Pancreas (tissue), 10 donors: ENCODE measurements at regions not wholly inside any gene's neighbourhood (a gene's known extent, or its start where the extent isn't known, plus 50 kb on each side); places are given as distances from the start of the nearest gene placed in this dataset.

ENCODE experiments used
- ATAC-seq, 4 donors: fragments of 200-7000 bp; cut with Tn5 transposase; one replicate each; pipeline versions ENCODE4 v1.8.0 to v1.9.1; 2020; ENCODE audit warnings: mild to moderate bottlenecking in 4 of 4, moderate library complexity in 4 of 4
- DNase-seq, 6 donors: peaks; one replicate each; pipeline ENCODE4 v3.0.0-alpha.2; 2020
- FAIRE-seq: peaks from 2 replicates; lab custom pipeline; 2012; peaks lifted over from hg19 to GRCh38; lab: Jason Lieb, UNC
- H3K27ac ChIP-seq, 4 donors: fragments of 200-600 bp; sonication (generic); 1 replicate in 3 of 4; 2 replicates in 1 of 4; pipeline versions ENCODE4 v1.5.0 to v1.8.0; 2020
- H3K27me3 ChIP-seq, 4 donors: fragments of 200-600 bp; one replicate each; pipeline ENCODE4 v1.8.0; 2021
- H3K36me3 ChIP-seq, 3 donors: fragments of 200-600 bp; sonication (generic) in 1 of 3; one replicate each; pipeline versions ENCODE4 v1.5.0 to v1.8.0; 2020 to 2021
- H3K4me1 ChIP-seq, 3 donors: fragments of 200-600 bp; one replicate each; pipeline ENCODE4 v1.8.0; 2021
- H3K4me3 ChIP-seq, 4 donors: fragments of 200-600 bp; sonication (generic) in 2 of 4; one replicate each; pipeline versions ENCODE4 v1.5.0 to v1.8.0; 2020 to 2021
- H3K9me3 ChIP-seq, 4 donors: fragments of 200-600 bp; one replicate each; pipeline ENCODE4 v1.8.0; 2021
- WGBS, 2 donors: extraction: QIAGEN DNeasy Blood & Tissue Kit; methylation state at CpG; one replicate each; pipeline ENCODE4 v1.1.7; 2013; 5-methylcytosine and 5-hydroxymethylcytosine counted together
- intact Hi-C, 3 donors: fragments of 100-400 bp; cut with DNase I; formaldehyde crosslinking; loops; one replicate each; pipeline versions ENCODE4 v1.11.1 to v1.14.2; 2022
- TF ChIP-seq, protein P1 (sequence below), 4 donors: fragments of 200-600 bp; sonication (generic) in 3 of 4; IDR thresholded peaks; one replicate each; pipeline versions ENCODE4 v1.5.0 to v1.8.0; 2021; ENCODE audit warnings: antibody characterized with exemption in 4 of 4
- donor health status: healthy with polysubstance abuse.
- donor health status: DM: no; HTN: no; CAD: no; lungs with moderate emphysema.
- donor health status: DM: no; HTN: no; CAD: no.
- donor health status: control.
- donor health status: control.
- donor health status: Bipolar disorder and iron deficiency.
- donor health status: DM: yes; HTN: yes; CAD: no.
- donor health status: DM: no; HTN: no; CAD: no.
- donor health status: DM: no; HTN: no; CAD: no.
- donor health status: DM: yes; HTN: yes; CAD: no.

DNA sequence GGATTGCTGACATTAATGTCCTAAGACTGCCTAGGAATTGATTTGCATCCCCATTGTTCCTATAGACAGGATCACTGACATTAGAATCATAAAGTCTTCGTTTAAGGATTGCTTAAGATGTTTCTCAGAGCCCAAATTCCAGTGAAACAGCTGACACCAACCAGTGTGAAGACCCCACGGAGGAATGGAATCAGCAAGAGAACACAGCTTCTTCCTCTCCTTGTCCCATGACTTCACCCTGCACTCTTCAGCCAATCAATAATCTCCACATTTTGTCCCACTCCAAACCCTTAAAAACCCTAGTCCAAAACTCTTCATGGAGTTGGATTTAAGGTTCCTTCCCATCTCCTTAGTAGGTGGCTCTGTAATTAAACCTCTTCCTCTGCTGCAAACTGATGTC, 157.0 kb upstream of the NDUFV2 start:
- DNase-seq (no peak), FAIRE-seq (no peak), ATAC-seq (no peak)
- TF ChIP-seq, protein P1, sequence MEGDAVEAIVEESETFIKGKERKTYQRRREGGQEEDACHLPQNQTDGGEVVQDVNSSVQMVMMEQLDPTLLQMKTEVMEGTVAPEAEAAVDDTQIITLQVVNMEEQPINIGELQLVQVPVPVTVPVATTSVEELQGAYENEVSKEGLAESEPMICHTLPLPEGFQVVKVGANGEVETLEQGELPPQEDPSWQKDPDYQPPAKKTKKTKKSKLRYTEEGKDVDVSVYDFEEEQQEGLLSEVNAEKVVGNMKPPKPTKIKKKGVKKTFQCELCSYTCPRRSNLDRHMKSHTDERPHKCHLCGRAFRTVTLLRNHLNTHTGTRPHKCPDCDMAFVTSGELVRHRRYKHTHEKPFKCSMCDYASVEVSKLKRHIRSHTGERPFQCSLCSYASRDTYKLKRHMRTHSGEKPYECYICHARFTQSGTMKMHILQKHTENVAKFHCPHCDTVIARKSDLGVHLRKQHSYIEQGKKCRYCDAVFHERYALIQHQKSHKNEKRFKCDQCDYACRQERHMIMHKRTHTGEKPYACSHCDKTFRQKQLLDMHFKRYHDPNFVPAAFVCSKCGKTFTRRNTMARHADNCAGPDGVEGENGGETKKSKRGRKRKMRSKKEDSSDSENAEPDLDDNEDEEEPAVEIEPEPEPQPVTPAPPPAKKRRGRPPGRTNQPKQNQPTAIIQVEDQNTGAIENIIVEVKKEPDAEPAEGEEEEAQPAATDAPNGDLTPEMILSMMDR (IDR thresholded peaks at IDR 0.05): no peak
- H3K27ac ChIP-seq: no peak overlapping the region
- no peaks in the 10 kb centered on the region for H3K9me3 ChIP-seq
- intact Hi-C loops: no loop called here
- H3K36me3 ChIP-seq: no peaks in the 10 kb centered on the region
- H3K27me3 ChIP-seq: no peaks in the 10 kb centered on the region
- WGBS, 2 donors: 36% methylated on average over 2 of the region's 2 CpGs
- no peak overlapping the region for H3K4me3 ChIP-seq
- H3K4me1 ChIP-seq: no peaks in the 10 kb centered on the region

DNA sequence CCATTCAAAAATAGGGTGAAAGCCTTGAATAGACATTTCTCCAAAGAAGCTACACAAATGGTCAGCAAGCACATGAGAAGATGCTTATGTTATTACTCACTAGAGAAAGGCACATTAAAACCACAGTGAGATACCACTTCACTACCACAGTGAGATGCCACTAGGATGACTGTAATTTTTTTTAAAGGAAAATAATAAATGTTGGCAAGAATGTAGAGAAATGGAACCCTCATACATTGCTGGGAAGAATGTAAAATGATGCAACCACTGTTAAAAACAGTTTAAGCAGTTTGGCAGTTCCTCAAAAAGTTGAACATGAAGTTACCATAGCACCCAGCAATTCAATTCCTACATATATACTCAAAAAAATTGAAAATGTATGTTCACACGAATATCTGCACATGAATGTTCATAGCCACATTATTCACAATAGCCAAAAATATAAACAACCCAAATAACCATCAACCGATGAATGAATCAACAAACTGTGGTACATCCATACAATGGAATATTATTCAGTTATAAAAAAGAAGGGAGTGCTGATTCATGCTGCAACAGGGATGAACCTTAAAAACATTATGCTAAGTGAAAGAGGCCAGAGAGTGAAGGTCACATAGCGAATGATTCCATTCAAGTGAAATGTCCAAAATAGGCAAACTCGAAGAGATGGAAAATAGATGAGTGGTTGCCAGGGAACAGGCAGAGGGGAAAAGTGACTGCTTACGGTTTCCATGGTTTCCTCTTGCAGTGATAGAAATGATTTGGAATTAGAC, 156.2 kb upstream of the NDUFV2 start:
- DNase-seq (no peak), FAIRE-seq (no peak), ATAC-seq (no peak)
- Histone ChIP-seq H3K4me3 (no peak overlapping the region), H3K36me3 (no peaks in the 10 kb centered on the region), H3K9me3 (no peaks in the 10 kb centered on the region), H3K27ac (no peak overlapping the region), H3K27me3 (no peaks in the 10 kb centered on the region), H3K4me1 (no peaks in the 10 kb centered on the region)
- intact Hi-C loops: no loop called here
- WGBS, 2 donors: 73 to 93% methylated on average over 5 of the region's 5 CpGs
- TF ChIP-seq, protein P1 (IDR thresholded peaks at IDR 0.05): no peak

DNA sequence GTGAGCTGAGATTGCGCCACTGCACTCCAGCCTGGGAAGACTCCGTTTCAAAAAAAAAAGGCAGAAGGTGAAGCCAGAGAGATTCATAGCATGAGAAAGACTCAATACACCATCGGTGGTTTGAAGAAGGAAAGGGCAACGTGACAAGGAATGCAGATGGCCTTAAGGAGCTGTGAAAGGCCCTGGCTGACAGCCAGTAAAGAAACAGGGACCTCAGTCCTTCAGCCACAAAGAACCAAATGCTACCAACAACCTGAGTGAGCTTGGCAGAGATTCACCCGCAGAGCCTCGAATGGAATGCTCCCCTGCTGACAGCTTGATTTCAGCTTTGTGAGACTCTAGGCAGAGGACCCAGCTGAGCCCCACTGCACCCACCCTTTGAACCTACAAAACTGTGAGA, 154.9 kb upstream of the NDUFV2 start:
- TF ChIP-seq, protein P1 (IDR thresholded peaks at IDR 0.05): no peak
- no peaks in the 10 kb centered on the region for H3K27me3 ChIP-seq
- no peak for FAIRE-seq
- H3K36me3 ChIP-seq: no peaks in the 10 kb centered on the region
- no peak overlapping the region for H3K4me3 ChIP-seq
- 62 to 65% methylated on average over 6 of the region's 6 CpGs for WGBS, 2 donors
- no peaks in the 10 kb centered on the region for H3K4me1 ChIP-seq
- DNase-seq: no peak
- no peak for ATAC-seq
- H3K27ac ChIP-seq: no peak overlapping the region
- intact Hi-C loops: no loop called here
- H3K9me3 ChIP-seq: no peaks in the 10 kb centered on the region

DNA sequence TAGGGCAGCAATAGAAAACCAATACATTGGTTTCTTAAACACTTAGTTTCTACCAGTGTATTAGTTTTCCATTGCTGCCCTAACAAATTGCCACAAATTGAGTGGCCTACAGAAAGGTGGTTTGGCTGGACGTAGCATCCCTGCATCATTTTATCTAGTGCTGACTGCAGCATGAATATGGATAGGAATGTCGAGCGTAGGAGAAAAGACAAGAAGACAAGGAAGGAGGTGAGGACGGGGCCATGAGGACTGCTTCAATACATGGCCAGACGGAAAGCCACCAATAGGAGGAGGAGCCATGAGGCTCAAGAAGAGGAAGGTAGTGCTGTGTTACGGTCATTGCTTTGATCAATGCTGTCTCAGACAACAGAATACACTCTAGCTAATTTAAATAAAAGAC, 154.5 kb upstream of the NDUFV2 start:
- H3K4me3 ChIP-seq: no peak overlapping the region
- DNase-seq (no peak), FAIRE-seq (no peak), ATAC-seq (no peak)
- no peak overlapping the region for H3K27ac ChIP-seq
- intact Hi-C loops: no loop called here
- TF ChIP-seq, protein P1 (IDR thresholded peaks at IDR 0.05): no peak
- 80 to 84% methylated on average over 6 of the region's 6 CpGs for WGBS, 2 donors
- no peaks in the 10 kb centered on the region for H3K27me3 ChIP-seq
- H3K36me3 ChIP-seq: no peaks in the 10 kb centered on the region
- H3K9me3 ChIP-seq: no peaks in the 10 kb centered on the region
- no peaks in the 10 kb centered on the region for H3K4me1 ChIP-seq

DNA sequence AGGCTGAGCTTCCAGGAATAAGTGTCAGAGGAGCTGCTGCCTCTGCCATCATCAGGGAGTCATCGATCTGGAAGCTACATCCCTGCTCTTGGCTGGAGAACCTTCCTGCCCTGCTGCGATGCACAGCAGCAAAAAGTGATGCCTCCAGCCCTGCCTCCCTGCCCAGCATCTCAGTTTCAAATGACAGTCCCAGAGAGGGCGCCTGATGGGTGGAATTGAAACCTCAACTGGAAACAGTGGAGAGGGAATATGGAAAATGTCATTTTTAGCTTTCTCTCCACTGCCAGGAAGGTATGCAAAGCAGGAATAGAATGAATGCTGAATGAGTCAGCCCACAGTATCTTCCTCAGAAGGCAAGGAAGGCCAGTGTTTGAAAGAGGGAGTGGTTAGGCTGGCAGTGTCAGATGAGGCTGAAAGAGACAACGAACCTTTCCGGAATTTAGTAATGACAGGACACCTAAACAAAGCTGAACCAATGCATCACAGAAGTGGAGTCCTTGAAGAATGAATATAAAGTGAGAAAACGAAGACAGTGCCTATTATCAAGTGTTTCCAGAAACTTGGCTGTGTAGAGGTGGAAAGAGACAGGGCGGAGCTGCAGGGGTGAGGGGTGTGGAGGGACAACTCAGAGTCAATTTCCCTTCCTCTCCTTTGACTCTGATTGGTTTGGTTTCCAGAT, 153.9 kb upstream of the NDUFV2 start:
- Histone ChIP-seq H3K4me3 (no peak overlapping the region), H3K9me3 (no peaks in the 10 kb centered on the region), H3K36me3 (no peaks in the 10 kb centered on the region), H3K27me3 (no peaks in the 10 kb centered on the region), H3K4me1 (no peaks in the 10 kb centered on the region), H3K27ac (no peak overlapping the region)
- WGBS, 2 donors: 67 to 75% methylated on average over 7 of the region's 7 CpGs
- DNase-seq (no peak), ATAC-seq (peak in 2 of 4 donors; percentile 22 to 45), FAIRE-seq (no peak)
- TF ChIP-seq, protein P1 (IDR thresholded peaks at IDR 0.05): no peak
- intact Hi-C loops: no loop called here
